H54 (cell line): ENCODE measurements at regions not wholly inside any gene's neighbourhood (a gene's known extent, or its start where the extent isn't known, plus 50 kb on each side); places are given as distances from the start of the nearest gene placed in this dataset.

Experiments used
- DNase-seq: peaks from one replicate; pipeline ENCODE4 v3.0.0; 2011; ENCODE audit warnings: low spot score, mixed read lengths; ENCODE audit not compliant: insufficient read length
- FAIRE-seq: peaks from 3 replicates; lab custom pipeline; 2011; peaks lifted over from hg19 to GRCh38; lab: Jason Lieb, UNC
- POLR2A ChIP-seq: IDR thresholded peaks from 2 replicates; pipeline ENCODE4 v1.6.1; 2011; ENCODE audit warnings: low read depth, mild to moderate bottlenecking, low read length

DNA sequence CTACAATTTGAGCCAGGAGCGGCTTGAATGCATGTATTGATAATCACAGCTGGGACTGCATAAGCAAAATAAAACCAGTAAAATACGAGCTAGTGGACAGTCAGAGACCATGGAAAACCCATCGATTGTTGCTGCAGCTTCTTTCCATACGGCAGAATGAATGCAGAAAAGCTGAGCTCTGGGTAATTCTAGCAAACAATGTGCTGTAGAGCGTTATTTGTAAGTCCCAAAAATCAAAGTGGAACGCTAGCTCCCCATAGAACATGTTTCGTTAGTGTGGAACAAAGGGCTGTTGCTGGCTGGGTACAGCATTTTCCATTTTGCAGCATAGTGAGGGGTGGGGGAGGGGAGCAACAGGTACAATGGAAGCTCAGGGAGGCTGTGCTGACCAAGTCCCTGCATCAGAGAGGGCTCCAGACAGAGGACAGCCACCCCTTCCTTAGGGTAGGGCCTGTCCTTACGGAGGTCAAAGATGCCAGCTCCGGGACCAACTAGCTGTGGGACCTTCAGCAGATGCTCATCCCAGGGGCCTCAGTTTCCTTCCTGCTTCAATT, 74.1 kb downstream of the BOD1L2 start:
- DNase-seq (no peak), FAIRE-seq (no peak)
- no peak for TF ChIP-seq POLR2A

DNA sequence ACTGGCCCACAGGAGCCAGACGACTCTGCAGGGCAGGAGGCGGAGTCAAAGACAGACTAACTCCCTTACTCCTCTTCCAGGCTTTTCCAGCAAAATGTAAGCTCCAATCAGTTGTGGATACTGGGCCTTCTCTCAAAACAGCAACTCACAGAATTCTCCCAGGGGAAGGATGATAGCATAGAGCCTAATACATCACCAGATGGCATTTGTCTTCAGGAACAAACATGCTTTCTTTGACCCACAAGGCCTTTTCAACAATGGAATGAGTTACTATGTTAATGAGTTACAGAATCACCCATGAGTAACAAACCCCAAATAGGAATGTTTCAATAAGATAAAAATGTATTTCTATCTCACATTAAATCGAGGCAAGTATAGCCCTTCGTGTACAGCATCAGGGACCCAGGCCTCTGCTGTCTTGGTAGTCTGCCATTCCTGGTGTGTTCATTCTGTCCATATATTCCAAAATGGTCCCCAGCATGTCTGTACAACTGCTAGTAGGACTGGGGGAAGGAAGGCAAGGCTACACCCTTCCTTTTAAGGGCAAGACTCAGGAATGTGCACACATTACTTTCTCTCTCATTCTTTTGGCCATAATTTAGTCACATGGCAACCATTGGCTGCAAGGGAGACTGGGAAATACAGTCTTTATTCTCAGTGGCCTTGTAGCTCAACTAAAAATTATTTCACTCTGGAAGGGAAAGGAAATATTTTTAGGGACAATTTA, 76.4 kb downstream of the BOD1L2 start:
- no peak for FAIRE-seq
- no peak for TF ChIP-seq POLR2A
- DNase-seq: no peak

DNA sequence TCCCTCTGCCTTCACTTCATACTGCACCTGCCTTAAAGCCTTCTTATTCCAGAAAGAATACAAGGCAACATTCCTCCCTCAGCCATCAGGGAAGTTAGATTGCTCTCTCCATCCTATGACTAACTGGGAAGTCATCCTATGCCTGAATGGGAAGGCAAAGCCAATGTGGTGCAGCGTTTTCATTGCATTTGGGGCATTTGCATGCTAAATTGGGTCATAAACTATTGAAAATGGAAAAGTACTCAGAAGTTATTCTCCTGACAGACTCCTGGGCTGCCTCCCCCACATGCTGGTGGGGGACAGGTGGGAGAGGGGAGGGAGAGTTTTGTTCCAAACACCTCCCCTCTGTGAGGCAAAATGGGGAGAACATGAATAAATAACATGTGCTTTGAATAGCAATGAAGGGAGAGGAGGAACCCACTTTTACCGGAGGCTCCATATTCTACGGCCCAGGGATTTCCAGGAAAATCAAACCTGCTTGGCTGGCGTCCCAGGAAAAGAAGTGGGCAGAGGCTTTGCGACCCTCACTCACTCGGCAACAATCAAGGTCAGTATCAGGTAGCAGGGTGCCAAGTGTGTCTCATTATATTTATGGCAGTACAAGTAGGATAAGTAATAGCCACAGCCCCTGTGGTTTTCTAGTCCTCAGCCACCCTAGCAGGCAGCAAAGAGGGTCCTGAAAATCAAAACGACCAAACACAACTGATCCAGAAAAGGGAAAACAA, 84.1 kb downstream of the BOD1L2 start:
- FAIRE-seq: no peak
- TF ChIP-seq POLR2A: no peak
- no peak for DNase-seq

DNA sequence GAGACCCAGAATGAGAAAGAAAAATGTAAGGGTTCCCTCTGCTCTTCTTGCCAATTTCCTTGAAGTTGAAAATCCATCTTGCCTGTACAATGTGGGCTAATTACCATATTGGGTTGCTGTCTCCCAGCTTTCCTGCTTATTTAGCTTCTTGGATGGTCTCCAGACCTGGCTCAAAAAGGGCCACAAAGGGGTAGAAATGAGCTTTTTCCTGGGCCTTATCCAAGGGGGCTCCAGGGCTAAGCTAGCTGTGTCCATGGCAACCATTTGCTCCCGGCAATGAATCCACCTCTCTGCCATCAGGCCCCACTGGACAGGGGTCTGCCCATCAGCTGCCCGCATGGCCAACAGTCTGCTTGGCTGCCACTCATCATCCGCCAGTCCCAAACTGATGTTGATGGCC, 85.0 kb downstream of the BOD1L2 start:
- no peak for TF ChIP-seq POLR2A
- no peak for FAIRE-seq
- no peak for DNase-seq

DNA sequence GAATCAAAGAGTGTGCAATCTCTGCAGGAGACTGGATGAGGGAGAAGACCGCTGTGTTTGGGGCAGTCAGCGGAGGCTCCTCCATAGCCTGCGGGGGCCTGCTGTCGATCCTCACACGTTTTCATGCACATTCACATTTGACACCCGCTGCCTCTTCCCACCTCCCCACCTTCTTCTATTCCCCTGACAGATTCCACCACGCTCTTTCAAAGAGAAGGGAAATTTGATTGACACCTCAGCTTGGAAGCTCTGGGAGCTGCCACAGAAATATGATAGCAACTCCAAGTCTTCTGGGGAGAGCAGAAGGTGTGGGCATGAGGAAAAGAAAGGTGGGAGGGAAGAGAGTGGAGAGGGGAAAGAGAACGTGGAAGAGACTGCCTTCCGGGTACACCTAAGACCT, 87.5 kb downstream of the BOD1L2 start:
- FAIRE-seq (no peak), DNase-seq (no peak)
- no peak for TF ChIP-seq POLR2A

DNA sequence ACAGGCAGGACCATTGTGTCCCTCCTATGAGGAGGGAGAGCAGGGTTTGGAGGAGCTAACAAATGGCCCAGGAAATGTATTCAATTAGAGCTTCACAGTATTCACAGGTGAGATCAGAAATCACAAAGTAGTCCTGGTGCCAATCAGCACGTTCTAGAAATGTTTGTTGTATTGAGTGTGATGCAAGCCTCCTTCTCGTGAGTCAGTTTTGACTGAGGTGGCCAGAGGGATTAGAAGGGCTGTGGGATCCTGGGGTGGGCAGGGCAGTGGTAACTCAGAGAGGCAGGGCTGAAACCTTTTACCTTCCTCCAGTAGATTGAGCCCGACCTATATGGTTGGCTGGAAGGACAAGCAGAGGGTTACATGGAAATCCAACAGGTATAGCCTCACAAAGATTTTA, 95.0 kb downstream of the BOD1L2 start:
- FAIRE-seq (no peak), DNase-seq (no peak)
- no peak for TF ChIP-seq POLR2A

DNA sequence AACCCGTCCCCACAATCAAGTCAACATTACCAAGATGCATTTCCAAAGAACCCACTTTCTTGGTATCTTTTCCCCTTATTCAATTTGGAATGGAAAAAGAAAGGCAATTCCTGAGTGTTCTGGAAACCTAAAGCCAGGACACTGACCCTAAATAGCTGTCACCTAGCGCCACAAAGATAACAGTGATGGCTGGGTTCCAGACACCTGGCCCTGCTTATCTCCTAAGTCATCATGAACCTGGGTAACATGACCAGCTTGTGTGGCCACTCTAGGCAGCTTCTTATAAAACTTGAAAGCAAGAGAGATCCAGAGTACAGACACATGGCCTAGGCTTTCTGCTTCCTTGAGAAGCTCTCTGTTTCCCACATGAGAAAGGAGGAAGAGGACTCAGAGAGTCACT, 95.4 kb downstream of the BOD1L2 start:
- TF ChIP-seq POLR2A: no peak
- DNase-seq: no peak
- no peak for FAIRE-seq

DNA sequence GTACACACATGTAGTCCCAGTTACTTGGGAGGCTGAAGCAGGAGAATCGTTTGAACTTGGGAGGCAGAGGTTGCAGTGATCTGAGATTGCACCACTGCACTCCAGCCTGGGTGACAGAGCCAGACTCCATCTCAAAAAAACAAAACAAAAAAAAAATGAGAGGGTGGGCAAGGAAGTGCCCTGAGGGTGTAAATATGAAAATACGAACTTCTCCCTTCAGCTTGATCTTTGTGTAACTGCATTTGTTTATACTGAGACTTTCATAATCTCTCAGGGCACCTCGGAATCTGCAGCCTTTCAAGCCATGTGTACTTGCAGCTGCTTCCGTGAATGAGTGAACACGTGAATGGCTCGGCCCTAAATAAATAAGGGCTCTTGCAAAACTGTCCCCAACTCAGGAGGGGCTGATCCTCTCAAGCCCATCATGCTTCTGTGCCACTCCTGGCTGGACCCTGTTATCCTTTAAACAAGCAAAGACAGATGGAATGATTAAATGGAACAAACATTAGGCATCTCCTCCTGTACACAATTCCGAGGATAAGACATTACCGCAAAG, 96.8 kb downstream of the BOD1L2 start:
- TF ChIP-seq POLR2A: no peak
- FAIRE-seq (no peak), DNase-seq (no peak)

DNA sequence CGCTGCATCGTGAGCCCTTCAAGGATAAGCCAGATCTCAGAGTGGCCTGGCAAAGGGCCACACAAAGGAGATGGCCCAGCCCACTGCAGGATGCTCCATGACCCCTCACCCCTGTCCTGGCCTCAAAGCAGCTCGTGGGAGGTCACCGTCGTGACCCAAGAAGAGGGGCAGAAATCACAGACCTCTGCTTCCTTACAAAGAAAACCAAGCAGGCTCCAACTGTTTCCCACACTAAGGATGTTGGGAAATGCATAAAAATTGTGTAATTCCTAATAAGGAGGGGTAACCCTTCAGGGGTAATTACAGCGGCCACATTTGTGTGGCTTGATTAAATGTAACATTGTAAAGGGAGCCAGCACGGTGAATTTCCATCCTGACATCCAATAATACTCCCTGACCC, 102.3 kb downstream of the BOD1L2 start:
- FAIRE-seq: no peak
- TF ChIP-seq POLR2A: no peak
- DNase-seq: no peak

DNA sequence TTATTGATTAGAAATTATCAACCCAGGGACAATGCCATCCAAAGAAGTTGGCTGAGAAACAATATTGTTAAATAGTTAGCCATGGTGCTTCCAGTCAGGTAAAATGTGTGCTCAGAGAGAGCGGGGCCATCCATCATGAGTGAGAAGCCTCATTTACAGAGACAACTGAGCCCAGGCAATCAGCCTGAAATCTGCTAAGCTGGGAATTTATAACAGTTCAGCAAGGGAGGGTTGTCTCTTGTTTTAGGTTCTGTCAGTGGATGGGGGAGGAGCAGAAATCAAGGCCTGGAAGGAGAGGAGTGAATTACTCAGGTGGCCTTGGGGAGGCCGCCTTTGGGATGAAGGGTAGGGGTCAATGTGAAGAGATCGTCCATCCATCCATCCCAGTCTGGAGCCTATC, 102.5 kb upstream of the ST8SIA3 start:
- no peak for DNase-seq
- FAIRE-seq: no peak
- no peak for TF ChIP-seq POLR2A

DNA sequence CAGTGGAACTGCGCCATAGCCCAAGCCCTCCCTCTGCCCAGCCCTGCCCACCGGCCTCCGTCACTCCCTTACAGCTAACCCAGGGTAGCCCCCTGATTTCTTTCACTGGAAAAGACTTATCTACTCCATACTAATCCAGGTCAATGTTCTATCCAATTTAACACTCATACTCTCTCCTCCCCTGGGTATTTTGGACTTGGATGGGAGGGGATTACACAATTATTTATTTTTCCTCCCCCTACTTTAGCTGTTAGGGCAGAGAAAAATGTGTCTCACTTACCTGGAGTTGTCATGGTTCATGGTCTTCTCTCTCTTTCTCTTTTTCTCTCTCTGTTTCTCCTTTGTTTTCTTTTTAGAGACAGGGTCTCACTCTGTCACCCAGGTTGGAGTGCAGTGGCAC, 100.6 kb upstream of the ST8SIA3 start:
- DNase-seq (no peak), FAIRE-seq (no peak)
- TF ChIP-seq POLR2A: no peak

DNA sequence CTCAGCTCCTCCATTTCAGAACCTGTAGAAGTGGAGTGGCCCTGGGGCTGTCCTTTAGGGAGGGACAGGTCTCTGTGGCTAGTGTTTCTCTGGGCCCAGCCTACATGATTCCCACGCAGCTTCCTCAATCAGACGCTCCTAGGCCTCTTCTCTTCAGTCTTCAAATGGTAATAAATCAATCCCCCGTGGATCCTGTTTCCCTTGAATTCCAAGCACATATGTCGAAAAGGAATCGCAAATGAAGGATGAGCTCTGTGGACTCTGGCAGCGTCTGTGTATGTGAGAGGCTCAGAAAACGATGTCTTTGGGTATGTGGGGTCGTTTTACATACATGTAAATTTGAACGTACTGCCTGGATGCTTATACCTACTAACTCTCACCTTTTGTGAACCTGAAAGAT, 98.5 kb upstream of the ST8SIA3 start:
- FAIRE-seq: no peak
- DNase-seq: no peak
- TF ChIP-seq POLR2A: no peak

DNA sequence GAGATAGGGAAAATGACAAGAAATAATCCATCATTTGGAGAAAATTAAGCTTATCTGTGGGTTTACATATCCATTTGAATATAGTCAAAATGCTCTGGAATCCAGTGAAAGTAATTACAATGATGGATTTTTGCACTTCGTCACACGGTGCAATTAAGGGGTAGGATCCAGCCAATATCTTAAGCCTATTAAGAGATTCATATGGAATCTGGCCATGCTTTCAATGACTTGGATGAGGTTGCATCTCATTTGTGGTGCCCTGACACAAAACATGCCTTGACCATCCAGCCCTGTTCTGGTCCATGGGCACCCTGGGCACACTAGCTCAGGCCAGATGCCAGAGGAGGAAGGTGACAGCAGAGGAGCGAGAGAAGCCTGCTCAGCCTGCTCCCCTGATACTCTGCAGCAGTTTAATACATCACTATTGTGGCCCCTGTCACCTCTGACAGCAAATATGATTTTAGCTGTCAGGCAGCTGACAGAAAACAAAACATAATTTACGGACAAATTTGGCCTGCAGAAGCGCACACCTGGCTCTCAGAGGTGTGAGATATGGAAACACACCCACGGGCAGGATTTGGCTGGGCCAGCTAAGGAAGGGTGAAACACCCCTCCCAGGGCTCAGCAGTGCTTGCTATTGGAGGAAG, 94.1 kb upstream of the ST8SIA3 start:
- no peak for TF ChIP-seq POLR2A
- no peak for FAIRE-seq

DNA sequence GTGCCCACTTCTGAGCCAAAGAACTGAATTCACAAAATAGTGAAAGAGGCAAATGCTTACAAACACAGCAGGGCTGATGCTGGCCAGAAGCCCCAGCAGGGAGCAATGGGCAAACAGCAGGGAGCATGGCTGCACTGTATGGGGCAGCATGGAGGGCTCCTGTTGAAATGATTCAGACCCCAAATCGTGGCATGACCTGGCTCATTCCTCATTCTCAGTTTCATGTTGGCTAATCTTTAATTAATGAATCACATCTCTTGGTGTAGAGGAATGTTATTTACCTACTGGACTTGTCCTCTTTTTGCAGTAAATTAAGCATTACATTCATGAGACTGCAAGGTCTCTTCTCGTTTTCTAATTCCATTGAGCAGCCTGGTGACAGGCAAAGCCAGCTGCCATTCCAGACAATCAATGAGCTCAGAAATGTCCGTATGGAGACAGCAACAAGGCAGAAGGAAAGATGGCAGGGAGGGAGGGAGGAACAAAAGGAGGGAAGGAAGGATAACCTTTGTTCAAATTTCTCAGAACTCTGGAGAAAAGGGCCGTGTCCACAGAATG, 84.9 kb upstream of the ST8SIA3 start:
- no peak for TF ChIP-seq POLR2A
- DNase-seq (no peak), FAIRE-seq (no peak)

More for the DNA sequence above, 94.1 kb upstream of the ST8SIA3 start:
- DNase-seq: no peak

DNA sequence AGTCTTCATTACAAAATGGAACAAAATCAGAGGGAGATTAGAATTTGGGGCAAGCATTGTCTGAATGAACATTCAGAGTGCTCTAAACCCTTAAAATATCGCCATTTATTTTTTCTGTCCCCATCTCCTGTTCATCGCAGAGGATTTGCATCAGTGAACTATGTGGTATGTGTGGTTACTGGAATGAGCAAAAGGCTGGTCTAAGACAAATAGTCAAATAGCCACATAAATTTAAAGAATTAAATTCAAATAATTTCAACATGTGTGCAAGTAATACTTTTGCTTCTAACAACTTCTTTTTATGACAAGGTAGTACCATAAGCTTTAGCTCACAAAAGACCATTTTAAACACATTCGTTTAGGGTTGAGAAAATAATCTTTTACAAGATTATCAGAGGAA, 82.6 kb upstream of the ST8SIA3 start:
- DNase-seq (no peak), FAIRE-seq (no peak)
- no peak for TF ChIP-seq POLR2A
